ENCODE measurements at regions not wholly inside any gene's neighbourhood (a gene's known extent, or its start where the extent isn't known, plus 50 kb on each side); places are given as distances from the start of the nearest gene placed in this dataset.

GRCh38 chr2:56806924-56807323 lies 623.1 kb downstream of the CCDC85A start:
- peak; percentile 4 for DNase-seq (ENCODE audit: low spot score)
- 67% methylated on average over 1 of the region's 1 CpG for WGBS (ENCODE audit: low lambda C conversion rate, missing lambda C conversion rate)
- Histone ChIP-seq H4K20me1 (ENCODE audit: insufficient read depth, poor library complexity, severe bottlenecking) (no peaks in the 10 kb centered on the region), H3K9me2 (replicated peaks; ENCODE audit: insufficient read depth) (no peaks in the 10 kb centered on the region), H3K4me3 (no peak overlapping the region), H3K36me3 (replicated peaks; ENCODE audit: insufficient read depth, low read depth) (no peaks in the 10 kb centered on the region), H3K27ac (no peak overlapping the region), H3K79me2 (no peaks in the 10 kb centered on the region), H3K9me3 (ENCODE audit: low read depth) (no peaks in the 10 kb centered on the region), H2AFZ (no peak overlapping the region), H3K4me2 (no peak overlapping the region), H3K4me1 (ENCODE audit: insufficient read depth) (no peaks in the 10 kb centered on the region), H3K27me3 (no peaks in the 10 kb centered on the region)
- no peak for TF ChIP-seq EZH2 (IDR thresholded peaks at IDR 0.05; ENCODE audit: borderline replicate concordance)
- no peak for TF ChIP-seq CTCF (IDR thresholded peaks at IDR 0.05; ENCODE audit: poor library complexity)
- TF ChIP-seq EZH2phosphoT487 (IDR thresholded peaks at IDR 0.05; ENCODE audit: low read depth, severe bottlenecking, unreplicated experiment): no peak

GRCh38 chr2:56807861-56808260 lies 624.1 kb downstream of the CCDC85A start:
- no peak overlapping the region for H3K27ac ChIP-seq
- WGBS (ENCODE audit: low lambda C conversion rate, missing lambda C conversion rate): 88% methylated on average over 2 of the region's 2 CpGs

GRCh38 chr2:56811401-56811800 lies 627.6 kb downstream of the CCDC85A start:
- no peak for DNase-seq (ENCODE audit: low spot score)
- no peaks in the 10 kb centered on the region for H3K36me3 ChIP-seq (replicated peaks; ENCODE audit: insufficient read depth, low read depth)
- H3K27me3 ChIP-seq: no peaks in the 10 kb centered on the region
- no peaks in the 10 kb centered on the region for H3K79me2 ChIP-seq
- no peak overlapping the region for H3K4me2 ChIP-seq
- H3K9me2 ChIP-seq (replicated peaks; ENCODE audit: insufficient read depth): no peaks in the 10 kb centered on the region
- H4K20me1 ChIP-seq (ENCODE audit: insufficient read depth, poor library complexity, severe bottlenecking): no peaks in the 10 kb centered on the region
- WGBS (ENCODE audit: low lambda C conversion rate, missing lambda C conversion rate): 62% methylated on average over 2 of the region's 2 CpGs
- H3K9me3 ChIP-seq (ENCODE audit: low read depth): no peaks in the 10 kb centered on the region
- H3K4me1 ChIP-seq (ENCODE audit: insufficient read depth): no peaks in the 10 kb centered on the region
- TF ChIP-seq CTCF (IDR thresholded peaks at IDR 0.05; ENCODE audit: poor library complexity): no peak
- no peak overlapping the region for H2AFZ ChIP-seq
- H3K4me3 ChIP-seq: no peak overlapping the region
- H3K27ac ChIP-seq: no peak overlapping the region

More at GRCh38 chr2:56807861-56808260, 624.1 kb downstream of the CCDC85A start:
- Histone ChIP-seq H3K9me3 (ENCODE audit: low read depth) (no peaks in the 10 kb centered on the region), H2AFZ (no peak overlapping the region), H3K27me3 (no peaks in the 10 kb centered on the region), H3K4me1 (ENCODE audit: insufficient read depth) (no peaks in the 10 kb centered on the region), H3K79me2 (no peaks in the 10 kb centered on the region), H3K4me2 (no peak overlapping the region), H3K9me2 (replicated peaks; ENCODE audit: insufficient read depth) (no peaks in the 10 kb centered on the region), H3K36me3 (replicated peaks; ENCODE audit: insufficient read depth, low read depth) (no peaks in the 10 kb centered on the region), H3K4me3 (no peak overlapping the region), H4K20me1 (ENCODE audit: insufficient read depth, poor library complexity, severe bottlenecking) (no peaks in the 10 kb centered on the region)
- no peak for DNase-seq (ENCODE audit: low spot score)
- no peak for TF ChIP-seq CTCF (IDR thresholded peaks at IDR 0.05; ENCODE audit: poor library complexity)
- no peak for TF ChIP-seq EZH2phosphoT487 (IDR thresholded peaks at IDR 0.05; ENCODE audit: low read depth, severe bottlenecking, unreplicated experiment)
- no peak for TF ChIP-seq EZH2 (IDR thresholded peaks at IDR 0.05; ENCODE audit: borderline replicate concordance)

GRCh38 chr2:56812432-56812831 lies 628.6 kb downstream of the CCDC85A start:
- H4K20me1 ChIP-seq (ENCODE audit: insufficient read depth, poor library complexity, severe bottlenecking): no peaks in the 10 kb centered on the region
- H3K4me3 ChIP-seq: no peak overlapping the region
- no peaks in the 10 kb centered on the region for H3K9me2 ChIP-seq (replicated peaks; ENCODE audit: insufficient read depth)
- no peak overlapping the region for H2AFZ ChIP-seq
- H3K27me3 ChIP-seq: no peaks in the 10 kb centered on the region
- H3K4me1 ChIP-seq (ENCODE audit: insufficient read depth): no peaks in the 10 kb centered on the region
- TF ChIP-seq EZH2 (IDR thresholded peaks at IDR 0.05; ENCODE audit: borderline replicate concordance): no peak
- no peak for TF ChIP-seq EZH2phosphoT487 (IDR thresholded peaks at IDR 0.05; ENCODE audit: low read depth, severe bottlenecking, unreplicated experiment)
- no peak for TF ChIP-seq CTCF (IDR thresholded peaks at IDR 0.05; ENCODE audit: poor library complexity)
- WGBS (ENCODE audit: low lambda C conversion rate, missing lambda C conversion rate): 81% methylated on average over 1 of the region's 1 CpG
- no peaks in the 10 kb centered on the region for H3K9me3 ChIP-seq (ENCODE audit: low read depth)
- no peak overlapping the region for H3K27ac ChIP-seq
- DNase-seq (ENCODE audit: low spot score): no peak
- H3K4me2 ChIP-seq: no peak overlapping the region
- H3K79me2 ChIP-seq: no peaks in the 10 kb centered on the region
- H3K36me3 ChIP-seq (replicated peaks; ENCODE audit: insufficient read depth, low read depth): no peaks in the 10 kb centered on the region

Measured in hepatocyte (in vitro differentiated cells).